Vagina (tissue), 2 donors: ENCODE measurements at regions not wholly inside any gene's neighbourhood (a gene's known extent, or its start where the extent isn't known, plus 50 kb on each side); places are given as distances from the start of the nearest gene placed in this dataset.

Experiments
- DNase-seq, 2 donors: peaks; one replicate each; pipeline ENCODE4 v3.0.0-alpha.2; 2017; ENCODE audit errors: extremely low spot score in 2 of 2
- H3K27ac ChIP-seq: fragments of 200-600 bp; sonication (generic); one replicate; pipeline ENCODE4 v1.5.1; 2019
- H3K27me3 ChIP-seq: fragments of 200-600 bp; sonication (generic); one replicate; pipeline ENCODE4 v1.5.1; 2019
- H3K36me3 ChIP-seq, 2 donors: fragments of 200-600 bp; sonication (generic); one replicate each; pipeline ENCODE4 v1.5.1; 2017 to 2019
- H3K4me1 ChIP-seq: fragments of 200-600 bp; sonication (generic); one replicate; pipeline ENCODE4 v1.5.1; 2019
- H3K4me3 ChIP-seq, 2 donors: fragments of 200-600 bp; sonication (generic); 1 replicate in 1 of 2; 2 replicates in 1 of 2; pipeline ENCODE4 v1.5.1; 2016 to 2019
- H3K9me3 ChIP-seq: fragments of 200-600 bp; sonication (generic); one replicate; pipeline ENCODE4 v1.5.1; 2019
- CTCF ChIP-seq, 3 experiments: fragments of 450-650 bp in 2 of 3; fragments of 200-600 bp in 1 of 3; sonication (generic) in 1 of 3; IDR thresholded peaks; one replicate each; pipeline ENCODE4 v1.5.1; 2017 to 2019; ENCODE audit warnings: antibody characterized with exemption in 3 of 3, mild to moderate bottlenecking in 2 of 3, moderate library complexity in 2 of 3
- POLR2A ChIP-seq, 2 donors: fragments of 450-650 bp; IDR thresholded peaks; one replicate each; pipeline ENCODE4 v1.6.1; 2017; ENCODE audit warnings: antibody characterized with exemption in 2 of 2, mild to moderate bottlenecking in 2 of 2, moderate library complexity in 2 of 2
- POLR2AphosphoS5 ChIP-seq, 2 donors: sonication (generic); formaldehyde crosslinking; IDR thresholded peaks; one replicate each; pipeline ENCODE4 v1.9.0; 2017; ENCODE audit warnings: antibody characterized with exemption in 2 of 2, mild to moderate bottlenecking in 2 of 2, low read depth in 1 of 2; ENCODE audit not compliant: insufficient read depth in 1 of 2
- intact Hi-C: fragments of 100-400 bp; cut with DNase I; formaldehyde crosslinking; loops from one replicate; pipeline ENCODE4 v1.15.1; 2023

- intact Hi-C loops = no loop called here
- Histone ChIP-seq H3K36me3 (no peaks in the 10 kb centered on the region), H3K9me3 (no peaks in the 10 kb centered on the region), H3K4me3 (no peak overlapping the region), H3K27ac (no peak overlapping the region), H3K27me3 (no peaks in the 10 kb centered on the region), H3K4me1 (no peaks in the 10 kb centered on the region)
- DNase-seq = no peak
- TF ChIP-seq POLR2AphosphoS5 (IDR thresholded peaks at IDR 0.05; ENCODE audit: insufficient read depth in 1 of 2, low read depth in 1 of 2) = no peak
- no peak for TF ChIP-seq POLR2A (IDR thresholded peaks at IDR 0.05)
- no peak for TF ChIP-seq CTCF (IDR thresholded peaks at IDR 0.05)
Observed at GRCh38 chr13:54640719-54641118, 1612.1 kb downstream of the OLFM4 start.

GRCh38 chr13:54643863-54644262 is 1615.2 kb downstream of the OLFM4 start:
- TF ChIP-seq CTCF (IDR thresholded peaks at IDR 0.05) (no peak), POLR2AphosphoS5 (IDR thresholded peaks at IDR 0.05; ENCODE audit: insufficient read depth in 1 of 2, low read depth in 1 of 2) (no peak), POLR2A (IDR thresholded peaks at IDR 0.05) (no peak)
- intact Hi-C loops = no loop called here
- Histone ChIP-seq H3K27me3 (no peaks in the 10 kb centered on the region), H3K27ac (no peak overlapping the region), H3K4me3 (no peak overlapping the region), H3K9me3 (no peaks in the 10 kb centered on the region), H3K4me1 (no peaks in the 10 kb centered on the region), H3K36me3 (no peaks in the 10 kb centered on the region)
- no peak for DNase-seq

DNA sequence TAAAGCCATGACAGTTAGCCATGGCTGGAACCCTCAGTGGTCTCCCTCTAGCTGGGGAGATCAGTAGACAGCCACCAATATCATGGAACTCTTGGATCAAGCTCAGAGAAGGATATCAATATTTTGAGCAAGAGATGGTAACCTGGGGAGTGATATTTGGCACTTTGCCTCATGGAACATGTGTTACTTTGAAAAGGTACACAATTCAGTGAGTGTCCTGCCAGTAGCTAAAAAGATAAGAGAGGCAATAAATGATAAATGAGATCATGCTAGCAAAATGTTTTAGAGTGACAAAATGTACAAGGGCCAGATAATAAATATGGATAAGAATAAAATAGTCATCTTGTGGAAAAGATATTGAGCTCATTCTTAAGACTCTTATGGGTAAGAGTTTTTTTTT is 1618.7 kb downstream of the OLFM4 start:
- intact Hi-C loops = no loop called here
- TF ChIP-seq CTCF (IDR thresholded peaks at IDR 0.05) = no peak
- TF ChIP-seq POLR2AphosphoS5 (IDR thresholded peaks at IDR 0.05; ENCODE audit: insufficient read depth in 1 of 2, low read depth in 1 of 2) = no peak
- TF ChIP-seq POLR2A (IDR thresholded peaks at IDR 0.05) = no peak

DNA sequence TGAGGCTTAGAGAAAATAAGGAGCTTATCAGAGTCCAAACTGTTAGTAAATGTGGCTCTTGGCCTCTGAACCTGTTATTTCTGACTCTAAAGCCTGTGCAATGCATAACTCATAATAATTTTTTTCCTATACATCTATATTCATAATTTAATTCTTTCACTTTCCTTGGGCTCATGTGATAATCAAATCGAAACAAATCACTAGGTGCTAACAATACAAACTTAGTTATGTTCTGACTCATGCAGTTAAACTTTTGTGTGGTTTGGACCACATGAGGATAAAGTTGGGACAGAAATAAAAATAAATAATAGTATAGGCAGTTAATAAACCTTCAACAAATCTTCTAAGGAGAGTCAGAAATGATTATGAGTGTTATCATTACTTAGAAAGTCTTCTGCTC is 1629.0 kb downstream of the OLFM4 start:
- H3K27ac ChIP-seq = no peak overlapping the region
- H3K27me3 ChIP-seq = no peaks in the 10 kb centered on the region
- no peaks in the 10 kb centered on the region for H3K9me3 ChIP-seq
- H3K4me1 ChIP-seq = no peaks in the 10 kb centered on the region
- intact Hi-C loops = no loop called here
- H3K4me3 ChIP-seq = no peak overlapping the region
- TF ChIP-seq POLR2A (IDR thresholded peaks at IDR 0.05) (no peak), CTCF (IDR thresholded peaks at IDR 0.05) (no peak), POLR2AphosphoS5 (IDR thresholded peaks at IDR 0.05; ENCODE audit: insufficient read depth in 1 of 2, low read depth in 1 of 2) (no peak)
- H3K36me3 ChIP-seq = no peaks in the 10 kb centered on the region
- DNase-seq = no peak

More for the DNA sequence above, 1618.7 kb downstream of the OLFM4 start:
- Histone ChIP-seq H3K4me1 (no peaks in the 10 kb centered on the region), H3K36me3 (no peaks in the 10 kb centered on the region), H3K9me3 (no peaks in the 10 kb centered on the region), H3K27ac (no peak overlapping the region), H3K27me3 (no peaks in the 10 kb centered on the region), H3K4me3 (no peak overlapping the region)
- no peak for DNase-seq

- Histone ChIP-seq H3K36me3 (no peaks in the 10 kb centered on the region), H3K27me3 (no peaks in the 10 kb centered on the region), H3K27ac (no peak overlapping the region), H3K9me3 (no peaks in the 10 kb centered on the region), H3K4me1 (no peaks in the 10 kb centered on the region), H3K4me3 (no peak overlapping the region)
- intact Hi-C loops = no loop called here
- TF ChIP-seq POLR2AphosphoS5 (IDR thresholded peaks at IDR 0.05; ENCODE audit: insufficient read depth in 1 of 2, low read depth in 1 of 2) (no peak), CTCF (IDR thresholded peaks at IDR 0.05) (no peak), POLR2A (IDR thresholded peaks at IDR 0.05) (no peak)
- DNase-seq = no peak
Observed at GRCh38 chr13:54658771-54659170, 1630.2 kb downstream of the OLFM4 start.
